ENCODE measurements at regions not wholly inside any gene's neighbourhood (a gene's known extent, or its start where the extent isn't known, plus 50 kb on each side); places are given as distances from the start of the nearest gene placed in this dataset.
"Not testable (repeated sequence)": the region's sequence is repeated elsewhere in the genome, so short reads cannot be mapped to it uniquely, and the experiment has no call there.

DNA sequence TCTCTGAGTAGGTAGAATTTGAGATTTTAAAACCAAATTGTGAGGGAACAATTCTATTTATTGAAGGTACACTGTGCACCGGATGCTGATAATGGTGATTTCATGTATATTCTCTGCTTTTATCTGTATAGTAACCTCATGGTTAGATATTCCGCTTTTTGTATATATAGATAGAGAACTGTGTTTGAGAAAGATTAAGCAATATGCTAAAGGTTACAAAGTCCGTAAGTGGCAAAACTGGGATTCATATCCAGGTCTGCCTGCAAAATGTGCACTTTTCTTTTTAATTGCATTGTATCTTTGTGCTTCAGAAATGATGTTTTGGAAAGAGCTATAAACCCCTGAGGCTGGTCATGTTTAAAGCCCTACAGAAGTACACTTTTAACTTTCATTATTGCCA lies 635.4 kb upstream of the NECTIN3 start:
- TF ChIP-seq CTCF (conservative IDR thresholded peaks at IDR 0.05) (no peak), ZFX (IDR thresholded peaks at IDR 0.05) (no peak)

DNA sequence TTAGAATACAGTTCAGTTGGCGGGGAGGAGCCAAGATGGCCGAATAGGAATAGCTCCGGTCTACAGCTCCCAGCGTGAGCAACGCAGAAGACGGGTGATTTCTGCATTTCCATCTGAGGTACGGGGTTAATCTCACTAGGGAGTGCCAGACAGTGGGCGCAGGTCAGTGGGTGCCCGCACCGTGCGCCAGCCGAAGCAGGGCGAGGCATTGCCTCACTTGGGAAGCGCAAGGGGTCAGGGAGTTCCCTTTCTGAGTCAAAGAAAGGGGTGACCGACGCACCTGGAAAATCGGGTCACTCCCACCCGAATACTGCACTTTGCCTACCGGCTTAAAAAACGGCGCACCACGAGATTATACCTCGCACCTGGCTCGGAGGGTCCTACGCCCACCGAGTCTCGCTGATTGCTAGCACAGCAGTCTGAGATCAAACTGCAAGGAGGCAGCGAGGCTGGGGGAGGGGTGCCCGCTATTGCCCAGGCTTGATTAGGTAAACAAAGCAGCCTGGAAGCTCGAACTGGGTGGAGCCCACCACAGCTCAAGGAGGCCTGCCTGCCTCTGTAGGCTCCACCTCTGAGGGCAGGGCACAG lies 631.5 kb upstream of the NECTIN3 start:
- not testable (repeated sequence) for H3K27ac ChIP-seq

More for the DNA sequence above, 635.4 kb upstream of the NECTIN3 start:
- H3K27ac ChIP-seq = no peak overlapping the region

DNA sequence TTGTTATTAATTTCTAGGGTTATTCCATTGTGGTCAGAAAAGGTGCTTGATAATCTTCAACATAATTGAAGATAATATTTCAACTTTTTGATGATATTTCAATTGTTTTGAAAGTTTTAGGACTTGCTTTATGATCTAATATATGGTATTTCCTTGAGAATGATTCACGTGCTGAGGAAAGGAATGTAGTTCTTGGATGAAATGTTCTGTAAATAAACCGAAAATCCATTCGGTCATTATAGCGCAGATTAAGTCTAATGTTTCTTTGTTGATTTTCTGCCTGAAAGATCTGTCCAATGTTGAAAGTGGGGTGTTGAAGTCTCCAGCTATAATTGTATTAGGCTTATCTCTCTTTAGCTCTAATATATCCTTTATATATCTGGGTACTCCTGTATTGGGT lies 617.5 kb upstream of the NECTIN3 start:
- H3K27ac ChIP-seq = no peak overlapping the region
- no peak for TF ChIP-seq CTCF (conservative IDR thresholded peaks at IDR 0.05)
- TF ChIP-seq ZFX (IDR thresholded peaks at IDR 0.05) = no peak

DNA sequence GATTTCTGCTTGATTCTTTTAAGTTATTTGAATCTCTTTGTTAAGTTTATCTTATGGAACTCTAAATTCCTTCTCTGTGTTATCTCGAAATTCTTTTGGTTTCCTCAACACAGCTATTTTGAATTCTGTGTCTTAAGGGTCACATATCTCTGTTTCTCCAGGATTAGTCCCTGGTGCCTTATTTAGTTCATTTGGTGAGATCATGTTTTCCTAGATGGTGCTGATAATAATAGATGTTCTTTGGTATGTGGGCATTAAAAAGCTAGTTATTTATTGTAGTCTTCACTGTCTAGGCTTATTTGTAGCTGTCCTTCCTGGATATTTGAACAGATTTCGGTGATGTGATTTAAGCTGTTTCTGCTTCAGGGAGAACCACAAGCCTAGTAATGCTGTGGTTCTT lies 615.6 kb upstream of the NECTIN3 start:
- TF ChIP-seq CTCF (conservative IDR thresholded peaks at IDR 0.05) (no peak), ZFX (IDR thresholded peaks at IDR 0.05) (no peak)
- no peak overlapping the region for H3K27ac ChIP-seq

DNA sequence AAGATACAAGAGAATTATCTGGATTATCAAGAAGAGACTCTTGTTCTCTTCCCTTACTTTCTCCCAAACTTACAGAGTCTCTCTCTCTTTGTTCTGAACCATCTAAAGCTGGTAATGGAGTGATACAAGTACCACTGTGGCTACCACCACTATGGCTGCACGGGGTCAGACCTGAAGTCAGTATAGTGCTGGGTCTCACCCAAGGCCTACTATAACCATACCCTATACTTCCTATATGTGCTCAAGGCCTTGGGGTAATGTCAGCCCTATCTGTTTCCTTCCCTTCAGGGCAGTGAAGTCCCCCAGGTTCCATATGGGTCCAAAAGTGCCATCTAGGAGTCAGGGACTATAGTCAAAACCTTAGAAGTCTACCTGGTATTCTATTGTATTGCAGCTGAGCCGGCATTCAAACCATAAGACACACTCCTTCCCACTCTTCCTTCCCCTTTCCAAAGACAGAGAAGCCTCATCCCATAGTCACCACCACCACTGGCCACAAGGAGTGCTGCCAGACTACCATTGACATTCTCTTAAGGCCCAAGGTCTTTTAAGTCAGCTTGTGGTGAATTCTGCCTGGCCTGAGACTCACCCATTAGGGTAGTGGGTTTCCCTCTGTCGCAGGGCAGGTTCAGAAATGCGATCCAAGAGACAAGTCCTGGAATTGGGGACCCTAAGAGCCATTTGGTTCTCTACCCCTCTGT lies 615.0 kb upstream of the NECTIN3 start:
- TF ChIP-seq ZFX (IDR thresholded peaks at IDR 0.05) (no peak), CTCF (conservative IDR thresholded peaks at IDR 0.05) (no peak; the same call in 1 of the 2 replicates)
- H3K27ac ChIP-seq = no peak overlapping the region

DNA sequence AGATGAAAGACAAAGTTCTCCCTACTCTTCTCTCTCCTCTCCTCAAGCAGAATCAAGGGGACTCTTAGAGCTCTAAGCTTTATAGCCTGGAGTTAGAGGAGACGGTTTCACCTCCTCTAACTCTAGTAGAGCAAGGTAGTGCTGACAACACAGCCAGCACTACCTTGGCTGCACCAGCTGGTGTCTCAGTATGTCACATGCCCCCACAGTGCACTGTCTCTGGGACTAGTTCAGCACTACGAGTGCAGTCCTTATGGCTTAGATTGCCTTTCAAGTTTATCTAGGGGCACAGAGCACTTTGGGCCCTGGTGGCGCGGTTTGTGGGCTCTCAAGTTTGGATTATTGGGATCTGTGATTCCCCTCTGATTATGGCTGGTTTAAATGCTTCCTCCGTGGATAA lies 614.1 kb upstream of the NECTIN3 start:
- H3K27ac ChIP-seq = no peak overlapping the region
- no peak for TF ChIP-seq CTCF (conservative IDR thresholded peaks at IDR 0.05)
- TF ChIP-seq ZFX (IDR thresholded peaks at IDR 0.05) = no peak

DNA sequence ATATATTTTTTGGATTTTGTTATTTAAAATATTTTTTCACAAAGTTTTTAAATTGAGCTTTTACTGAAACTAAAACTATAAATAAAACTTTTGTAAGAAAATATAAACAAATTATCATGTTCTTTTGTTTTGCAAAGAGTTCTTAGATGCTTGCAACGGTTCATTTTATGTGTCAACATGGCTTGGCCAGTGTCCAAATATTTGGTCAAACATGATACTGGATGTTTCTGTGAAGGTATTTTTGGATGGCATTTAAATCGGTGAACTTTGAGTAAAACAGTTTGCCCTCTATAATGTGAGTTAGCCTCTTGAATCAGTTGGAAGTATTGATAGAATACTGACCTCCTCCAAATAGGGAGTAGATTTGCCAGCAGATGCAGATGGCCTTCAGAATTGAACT lies 612.6 kb upstream of the NECTIN3 start:
- no peak for TF ChIP-seq ZFX (IDR thresholded peaks at IDR 0.05)
- TF ChIP-seq CTCF (conservative IDR thresholded peaks at IDR 0.05) = no peak

DNA sequence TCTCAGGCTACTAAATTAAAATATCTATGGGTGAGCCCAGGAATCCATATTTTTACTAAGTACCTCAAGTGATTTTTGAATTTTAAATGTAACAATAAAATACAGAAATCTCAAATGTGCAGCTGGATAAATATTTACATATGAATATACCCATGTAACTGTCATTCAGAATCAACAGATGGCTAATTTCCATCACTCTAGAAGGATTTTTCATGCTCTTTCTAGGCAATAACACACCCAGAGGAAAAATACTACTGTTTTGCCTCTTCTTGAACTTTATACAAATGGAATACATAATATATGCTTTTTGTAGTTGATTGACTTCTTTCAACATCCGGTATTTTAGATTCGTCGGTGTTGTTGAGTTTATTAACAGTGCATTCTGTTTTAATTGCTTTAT lies 601.3 kb upstream of the NECTIN3 start:
- no peak overlapping the region for H3K27ac ChIP-seq
- TF ChIP-seq CTCF (conservative IDR thresholded peaks at IDR 0.05) (no peak), ZFX (IDR thresholded peaks at IDR 0.05) (no peak)

More for the DNA sequence above, 612.6 kb upstream of the NECTIN3 start:
- no peak overlapping the region for H3K27ac ChIP-seq
